ENCODE measurements at regions not wholly inside any gene's neighbourhood (a gene's known extent, or its start where the extent isn't known, plus 50 kb on each side); places are given as distances from the start of the nearest gene placed in this dataset.

DNA sequence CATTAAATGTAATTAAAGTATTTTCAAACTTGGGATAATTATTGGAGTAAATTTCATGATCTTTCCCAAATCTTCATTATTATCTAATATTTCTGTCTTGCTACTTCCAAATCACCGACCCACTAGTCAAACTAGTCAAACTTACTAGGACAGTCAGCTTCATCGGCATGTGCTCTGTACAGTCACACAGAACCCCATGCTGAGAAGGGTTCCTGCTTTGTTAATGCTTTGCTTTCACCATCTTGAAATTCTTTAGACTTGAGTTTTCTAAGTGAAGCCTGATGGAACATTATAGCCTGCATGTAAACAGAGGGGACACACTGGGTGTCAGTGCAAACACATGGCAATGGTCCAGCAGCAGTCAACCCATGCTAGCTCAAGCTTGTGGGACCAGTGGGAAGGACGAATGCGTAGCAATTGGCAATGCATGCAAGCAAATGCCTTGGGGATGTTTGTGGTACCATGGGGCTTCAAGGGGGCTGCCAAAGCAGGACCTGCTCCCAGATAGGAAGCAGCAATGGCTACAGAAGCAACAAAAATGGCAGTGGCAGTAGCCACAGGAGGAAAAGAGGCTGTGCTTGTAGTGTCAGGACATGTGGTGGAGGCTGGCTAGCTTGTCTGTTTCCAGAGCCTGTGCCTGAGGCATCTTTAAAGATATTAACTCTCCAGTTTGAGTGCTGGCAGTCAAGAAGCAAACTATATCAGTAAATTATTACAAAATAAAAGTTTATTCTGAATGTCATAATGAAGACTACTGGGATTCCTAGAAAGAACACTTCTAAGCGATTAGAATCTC, 441.1 kb upstream of the SEMA3D start:
- 0 out of 2 replicates have a peak, but pooled peaks cover 2% of the 10 kb centered on the region for H3K9me3 ChIP-seq (replicated peaks)
- no peaks in the 10 kb centered on the region for H3K36me3 ChIP-seq
- no peaks in the 10 kb centered on the region for H3K4me1 ChIP-seq
- H3K4me3 ChIP-seq, result no peak overlapping the region
- no peaks in the 10 kb centered on the region for H3K27me3 ChIP-seq
- no peak overlapping the region for H3K27ac ChIP-seq
- no peak for DNase-seq

DNA sequence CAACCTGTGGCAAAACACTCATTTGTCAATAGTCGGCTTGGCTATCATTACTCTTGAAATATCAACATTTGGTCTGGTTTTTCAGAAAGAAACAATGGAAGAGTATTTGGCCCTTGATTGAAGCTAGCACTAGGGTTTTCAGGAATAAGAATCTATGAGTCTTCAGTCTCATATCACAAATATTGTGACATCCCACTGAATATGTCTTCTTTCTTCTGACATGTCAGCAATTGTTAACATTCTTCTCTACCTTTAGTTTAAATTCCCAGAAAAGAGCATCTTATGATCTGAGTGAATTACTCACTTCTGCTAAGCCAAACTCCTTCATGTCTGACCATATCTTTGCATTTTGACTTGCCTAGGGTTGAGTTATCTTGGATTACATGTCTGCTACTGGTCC, 435.2 kb upstream of the SEMA3D start:
- H3K27ac ChIP-seq, result no peak overlapping the region
- no peaks in the 10 kb centered on the region for H3K27me3 ChIP-seq
- no peak for DNase-seq
- no peaks in the 10 kb centered on the region for H3K36me3 ChIP-seq
- H3K4me1 ChIP-seq, result no peaks in the 10 kb centered on the region
- H3K4me3 ChIP-seq, result no peak overlapping the region
- H3K9me3 ChIP-seq (replicated peaks), result 0 out of 2 replicates have a peak, but pooled peaks cover 2% of the 10 kb centered on the region

DNA sequence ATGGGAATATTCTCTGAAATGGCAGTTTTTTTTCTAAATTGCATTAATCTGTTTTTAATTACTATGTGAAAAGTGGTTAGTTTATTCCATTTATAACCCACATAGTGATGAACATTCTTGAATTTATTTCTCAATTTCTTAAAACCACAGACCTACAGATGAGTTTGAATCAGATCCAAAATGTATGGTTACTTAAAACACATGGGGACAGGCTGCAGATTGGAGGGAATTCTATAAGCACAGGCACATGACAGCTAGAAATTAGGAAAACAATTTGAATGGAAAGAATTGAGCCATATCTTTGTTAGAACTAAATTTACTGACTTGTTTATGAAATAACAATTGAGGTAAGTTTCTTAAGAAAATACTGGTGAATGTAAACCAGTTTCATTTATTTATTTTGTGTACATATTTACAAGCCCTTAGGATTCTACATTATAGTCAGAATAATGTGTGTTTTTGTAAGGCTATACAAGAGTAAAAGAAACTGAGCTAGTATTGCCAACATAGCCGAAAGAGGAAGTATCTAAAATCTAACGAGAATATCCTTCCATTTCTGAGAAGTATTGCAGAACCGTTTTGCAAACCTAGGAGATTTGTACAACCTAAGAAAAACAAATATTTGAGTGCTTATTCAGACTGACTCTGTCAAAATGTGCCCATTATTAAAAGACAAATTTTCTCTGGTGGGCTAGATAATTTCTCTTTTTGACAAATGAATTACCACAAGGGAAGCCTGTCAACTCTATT, 434.3 kb upstream of the SEMA3D start:
- Histone ChIP-seq H3K27me3 (no peaks in the 10 kb centered on the region), H3K36me3 (no peaks in the 10 kb centered on the region), H3K9me3 (replicated peaks) (0 out of 2 replicates have a peak, but pooled peaks cover 2% of the 10 kb centered on the region), H3K4me3 (no peak overlapping the region), H3K27ac (no peak overlapping the region), H3K4me1 (no peaks in the 10 kb centered on the region)
- DNase-seq, result no peak

DNA sequence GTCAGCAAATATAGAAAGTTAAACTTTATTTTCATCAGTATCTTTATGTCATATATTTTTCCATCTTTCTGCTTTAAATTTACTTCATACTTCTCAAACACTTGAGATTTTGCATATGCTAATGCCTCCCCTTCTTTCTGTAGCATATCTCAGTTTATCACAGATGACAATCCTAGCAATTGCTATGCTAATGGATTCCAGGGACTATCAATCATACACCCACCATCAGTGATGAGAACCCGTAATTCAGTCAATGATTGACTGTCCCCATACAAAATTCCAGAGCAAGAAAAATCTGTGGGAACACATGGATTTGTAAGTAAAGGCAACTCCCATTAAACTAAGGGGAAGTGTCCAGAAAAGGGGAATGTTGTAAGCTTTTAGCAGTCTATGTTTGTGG, 432.4 kb upstream of the SEMA3D start:
- H3K9me3 ChIP-seq (replicated peaks), result no peaks in the 10 kb centered on the region
- no peaks in the 10 kb centered on the region for H3K36me3 ChIP-seq
- H3K27ac ChIP-seq, result no peak overlapping the region
- no peaks in the 10 kb centered on the region for H3K27me3 ChIP-seq
- H3K4me3 ChIP-seq, result no peak overlapping the region
- no peaks in the 10 kb centered on the region for H3K4me1 ChIP-seq
- no peak for DNase-seq

DNA sequence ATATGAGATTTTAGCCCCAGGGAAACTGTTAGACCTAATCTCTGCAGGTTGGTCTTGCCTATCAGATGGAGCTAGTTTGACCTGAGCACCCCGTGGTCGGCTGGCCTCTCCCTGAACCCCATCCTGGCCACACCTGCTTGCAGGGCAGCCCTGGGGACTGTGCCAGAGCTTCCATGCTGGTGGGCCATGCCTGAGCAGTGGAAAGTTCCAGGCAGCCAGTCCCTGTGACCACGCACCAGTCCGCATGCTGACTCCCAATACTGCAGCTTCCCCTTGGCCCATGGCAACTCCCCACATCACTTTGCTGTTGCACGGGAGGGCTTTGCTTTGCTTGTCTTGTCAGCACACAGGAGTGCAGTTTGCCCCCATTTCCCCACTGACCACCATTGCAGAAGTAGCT, 427.8 kb upstream of the SEMA3D start:
- H3K27me3 ChIP-seq, result no peaks in the 10 kb centered on the region
- H3K4me3 ChIP-seq, result no peak overlapping the region
- H3K4me1 ChIP-seq, result no peaks in the 10 kb centered on the region
- no peaks in the 10 kb centered on the region for H3K36me3 ChIP-seq
- no peaks in the 10 kb centered on the region for H3K9me3 ChIP-seq (replicated peaks)
- no peak overlapping the region for H3K27ac ChIP-seq
- DNase-seq, result no peak

DNA sequence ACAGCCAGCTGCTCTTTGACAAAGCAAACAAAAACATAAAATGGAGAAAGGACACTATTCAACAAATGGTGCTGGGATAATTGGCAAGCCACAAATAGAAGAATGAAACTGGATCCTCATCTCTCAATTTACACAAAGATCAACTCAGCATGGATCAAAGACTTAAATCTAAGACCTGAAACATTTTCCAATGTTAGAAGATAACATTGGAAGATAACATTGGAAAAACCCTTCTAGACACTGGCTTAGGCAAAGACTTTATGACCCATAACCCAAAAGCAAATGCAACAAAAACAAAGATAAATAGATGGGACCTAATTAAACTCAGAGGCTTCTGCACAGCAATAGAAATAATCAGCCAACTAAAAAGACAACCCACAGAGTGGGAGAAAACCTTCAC, 425.7 kb upstream of the SEMA3D start:
- DNase-seq, result no peak
- H3K36me3 ChIP-seq, result no peaks in the 10 kb centered on the region
- H3K27ac ChIP-seq, result no peak overlapping the region
- H3K27me3 ChIP-seq, result no peaks in the 10 kb centered on the region
- H3K4me3 ChIP-seq, result no peak overlapping the region
- no peaks in the 10 kb centered on the region for H3K9me3 ChIP-seq (replicated peaks)
- no peaks in the 10 kb centered on the region for H3K4me1 ChIP-seq

DNA sequence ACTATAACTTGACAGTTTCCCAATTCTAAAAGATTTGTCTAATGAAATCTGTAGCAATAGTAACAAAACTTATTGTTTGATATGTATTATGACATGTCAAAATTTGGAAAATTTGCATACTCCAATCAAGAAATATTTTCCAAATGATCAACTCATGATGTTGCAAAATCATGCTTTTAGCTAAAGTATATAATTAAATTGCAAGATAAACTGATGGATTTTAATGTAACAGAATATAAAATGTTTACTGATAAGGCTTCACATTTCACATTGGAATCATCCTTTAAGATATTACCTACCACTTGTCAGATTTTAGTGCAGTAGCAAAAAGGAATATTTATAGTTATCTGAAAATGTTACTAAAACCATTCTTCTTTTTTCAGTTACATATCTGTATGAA, 421.9 kb upstream of the SEMA3D start:
- H3K4me1 ChIP-seq, result no peaks in the 10 kb centered on the region
- H3K9me3 ChIP-seq (replicated peaks), result no peaks in the 10 kb centered on the region
- no peak for DNase-seq
- H3K36me3 ChIP-seq, result no peaks in the 10 kb centered on the region
- no peak overlapping the region for H3K27ac ChIP-seq
- H3K27me3 ChIP-seq, result no peaks in the 10 kb centered on the region
- H3K4me3 ChIP-seq, result no peak overlapping the region

DNA sequence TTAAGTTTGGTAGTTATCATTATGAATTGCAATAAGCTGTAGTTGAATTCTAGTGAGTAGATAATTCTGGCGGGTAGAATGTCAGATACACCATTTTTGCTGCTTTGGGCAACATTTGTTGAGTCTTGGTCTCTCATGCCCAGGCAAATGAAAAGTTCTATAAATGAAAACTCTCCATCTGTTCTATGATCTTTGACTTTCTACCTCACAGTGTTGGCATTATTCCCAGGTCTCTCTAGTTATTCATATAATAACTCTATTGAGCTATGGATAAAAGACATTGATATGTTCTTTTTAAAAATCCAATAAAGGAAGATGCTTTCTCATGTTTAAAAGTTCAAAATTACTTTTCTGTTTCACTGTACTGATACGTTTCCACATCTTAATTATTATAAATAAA, 415.3 kb upstream of the SEMA3D start:
- DNase-seq, result peak in 1 of 2 experiments; percentile 65
- H3K27ac ChIP-seq, result no peak overlapping the region

DNA sequence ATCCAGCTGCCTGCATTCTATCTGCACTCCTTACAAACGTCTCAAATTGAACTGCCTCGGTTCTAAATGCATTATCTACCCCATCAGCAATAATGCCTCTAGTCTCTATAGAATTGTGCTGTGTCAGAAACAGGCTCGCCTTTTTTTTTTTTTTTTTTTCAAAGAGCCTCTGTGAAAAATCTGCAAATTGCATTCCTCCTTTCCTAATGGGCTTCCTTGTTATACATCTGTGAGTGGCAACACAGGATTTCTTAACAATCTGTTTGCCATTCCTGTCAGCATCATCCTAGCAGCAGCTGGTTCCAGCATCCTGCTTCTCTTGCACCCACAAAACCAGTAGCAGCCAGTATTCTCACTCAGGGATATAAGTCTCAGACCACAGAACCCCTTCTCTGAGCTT, 413.5 kb upstream of the SEMA3D start:
- peak; percentile 10 to 48 for DNase-seq

More for the DNA sequence above, 415.3 kb upstream of the SEMA3D start:
- no peaks in the 10 kb centered on the region for H3K36me3 ChIP-seq
- H3K27me3 ChIP-seq, result no peaks in the 10 kb centered on the region
- peaks cover 9% of the 10 kb centered on the region for H3K4me1 ChIP-seq
- no peaks in the 10 kb centered on the region for H3K9me3 ChIP-seq (replicated peaks)
- H3K4me3 ChIP-seq, result no peak overlapping the region

DNA sequence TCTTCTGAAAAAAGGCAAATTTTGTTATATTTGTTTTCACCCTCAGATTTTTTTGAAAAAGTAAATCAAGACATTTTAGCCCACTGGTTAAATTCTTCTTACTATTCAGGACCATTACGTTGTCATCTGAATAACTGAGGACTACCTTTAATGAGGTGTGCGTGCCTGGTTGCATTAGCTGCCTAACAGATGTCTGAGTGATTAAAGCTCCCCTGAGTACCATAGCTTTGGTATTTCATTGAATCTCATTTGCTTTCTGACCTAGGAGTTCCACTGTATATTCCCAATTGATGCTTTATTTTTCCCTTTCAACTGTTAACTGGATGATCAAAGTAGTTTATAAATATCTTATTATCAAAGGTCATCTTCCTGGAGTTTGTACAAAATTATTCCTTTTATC, 410.0 kb upstream of the SEMA3D start:
- Histone ChIP-seq H3K4me3 (no peak overlapping the region), H3K36me3 (no peaks in the 10 kb centered on the region), H3K27ac (no peak overlapping the region), H3K9me3 (replicated peaks) (no peaks in the 10 kb centered on the region), H3K27me3 (no peaks in the 10 kb centered on the region), H3K4me1 (peaks cover 25% of the 10 kb centered on the region)
- DNase-seq, result no peak

More for the DNA sequence above, 413.5 kb upstream of the SEMA3D start:
- Histone ChIP-seq H3K27me3 (no peaks in the 10 kb centered on the region), H3K9me3 (replicated peaks) (no peaks in the 10 kb centered on the region), H3K4me1 (peaks cover 24% of the 10 kb centered on the region), H3K4me3 (no peak overlapping the region), H3K36me3 (no peaks in the 10 kb centered on the region), H3K27ac (no peak overlapping the region; the same call in 1 of the 2 replicates)

DNA sequence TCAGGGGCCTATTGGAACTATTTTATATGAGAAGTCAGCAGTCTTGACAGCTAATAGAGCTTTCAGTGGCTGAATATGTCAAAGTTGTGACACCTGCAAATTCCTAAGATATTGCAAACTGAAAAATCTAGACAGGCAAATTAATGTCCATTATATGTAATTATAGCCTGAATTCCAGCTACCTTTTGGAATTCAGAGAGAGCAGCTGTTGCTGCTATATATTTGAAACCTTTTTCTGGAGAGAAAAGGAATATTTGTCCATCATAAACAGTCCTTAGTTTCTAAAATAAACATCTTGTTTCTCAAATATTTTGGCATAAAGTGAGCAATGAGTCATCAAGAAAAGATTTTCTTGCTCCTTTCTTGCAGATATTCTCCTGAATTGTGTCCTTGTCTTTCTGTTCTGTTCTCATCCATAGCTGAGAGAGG, 408.9 kb upstream of the SEMA3D start:
- H3K9me3 ChIP-seq (replicated peaks), result no peaks in the 10 kb centered on the region
- no peak overlapping the region for H3K4me3 ChIP-seq
- no peaks in the 10 kb centered on the region for H3K36me3 ChIP-seq
- peak in 1 of 2 experiments; percentile 28 for DNase-seq
- peaks cover 26% of the 10 kb centered on the region for H3K4me1 ChIP-seq
- no peaks in the 10 kb centered on the region for H3K27me3 ChIP-seq
- no peak overlapping the region; the same call in 1 of the 2 replicates for H3K27ac ChIP-seq

DNA sequence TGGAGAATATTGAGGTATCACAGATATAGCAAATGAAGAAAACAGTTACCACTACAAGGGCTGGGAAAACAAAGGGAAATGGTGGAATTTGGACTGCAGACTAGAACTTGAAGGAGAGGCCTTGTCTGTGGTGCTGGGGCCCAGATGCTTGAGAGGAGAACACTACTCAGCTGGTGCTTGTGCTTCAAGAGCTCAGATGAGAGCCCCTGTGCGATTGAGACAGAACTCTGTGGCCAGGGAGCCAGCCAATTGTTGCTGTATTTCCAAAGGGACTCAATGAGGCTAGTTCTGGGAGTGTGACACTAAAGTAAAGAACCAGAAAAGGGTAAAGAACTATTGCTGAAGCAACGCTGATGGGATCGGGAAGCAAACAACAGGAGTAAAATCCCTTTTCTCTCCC, 406.5 kb upstream of the SEMA3D start:
- no peaks in the 10 kb centered on the region for H3K27me3 ChIP-seq
- no peaks in the 10 kb centered on the region for H3K9me3 ChIP-seq (replicated peaks)
- H3K4me1 ChIP-seq, result peaks cover 21% of the 10 kb centered on the region
- DNase-seq, result no peak
- no peaks in the 10 kb centered on the region for H3K36me3 ChIP-seq
- no peak overlapping the region for H3K4me3 ChIP-seq
- no peak overlapping the region for H3K27ac ChIP-seq

DNA sequence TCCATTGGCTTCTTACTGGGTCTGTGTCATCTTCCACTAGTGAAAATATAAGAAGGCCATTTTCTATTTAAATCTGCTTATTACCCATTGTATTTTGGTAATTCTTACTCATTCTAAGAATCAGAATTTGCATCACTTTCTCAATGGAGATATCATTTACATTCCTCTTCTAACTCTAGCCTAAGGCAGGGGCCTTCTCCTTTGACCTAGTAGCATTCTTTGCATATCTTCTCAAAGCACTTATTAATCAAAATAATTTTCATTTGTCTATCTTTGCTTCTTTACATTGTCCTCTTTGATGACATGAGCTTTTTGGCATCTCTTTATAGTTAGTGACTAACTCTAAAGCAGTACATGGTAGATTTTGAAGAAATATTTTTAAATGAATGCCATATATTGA, 400.9 kb upstream of the SEMA3D start:
- Histone ChIP-seq H3K4me3 (no peak overlapping the region), H3K4me1 (0 out of 2 replicates have a peak, but pooled peaks cover 2% of the 10 kb centered on the region), H3K9me3 (replicated peaks) (no peaks in the 10 kb centered on the region), H3K36me3 (no peaks in the 10 kb centered on the region), H3K27ac (no peak overlapping the region), H3K27me3 (no peaks in the 10 kb centered on the region)
- no peak for DNase-seq

DNA sequence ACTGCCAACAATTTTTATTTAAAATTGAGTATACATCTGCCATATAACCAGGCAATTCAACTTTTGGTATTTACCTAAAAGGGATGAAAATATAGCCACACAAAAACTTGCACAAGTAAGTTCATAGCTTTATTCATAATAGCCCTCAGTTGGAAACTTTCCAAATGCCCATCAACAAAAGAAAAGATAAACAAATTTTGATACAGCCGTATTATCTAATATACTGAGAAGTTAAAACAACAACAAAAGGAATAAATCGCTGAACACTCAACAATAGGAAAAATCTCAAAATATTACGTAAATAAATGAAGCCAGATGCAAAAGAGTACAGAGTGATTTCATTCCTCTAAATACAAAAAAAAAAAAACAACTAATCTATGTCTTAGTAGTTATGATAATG, 399.2 kb upstream of the SEMA3D start:
- DNase-seq, result no peak
- H3K9me3 ChIP-seq (replicated peaks), result no peaks in the 10 kb centered on the region
- H3K4me3 ChIP-seq, result no peak overlapping the region
- H3K4me1 ChIP-seq, result 0 out of 2 replicates have a peak, but pooled peaks cover 2% of the 10 kb centered on the region
- H3K27ac ChIP-seq, result no peak overlapping the region
- H3K27me3 ChIP-seq, result no peaks in the 10 kb centered on the region
- no peaks in the 10 kb centered on the region for H3K36me3 ChIP-seq

DNA sequence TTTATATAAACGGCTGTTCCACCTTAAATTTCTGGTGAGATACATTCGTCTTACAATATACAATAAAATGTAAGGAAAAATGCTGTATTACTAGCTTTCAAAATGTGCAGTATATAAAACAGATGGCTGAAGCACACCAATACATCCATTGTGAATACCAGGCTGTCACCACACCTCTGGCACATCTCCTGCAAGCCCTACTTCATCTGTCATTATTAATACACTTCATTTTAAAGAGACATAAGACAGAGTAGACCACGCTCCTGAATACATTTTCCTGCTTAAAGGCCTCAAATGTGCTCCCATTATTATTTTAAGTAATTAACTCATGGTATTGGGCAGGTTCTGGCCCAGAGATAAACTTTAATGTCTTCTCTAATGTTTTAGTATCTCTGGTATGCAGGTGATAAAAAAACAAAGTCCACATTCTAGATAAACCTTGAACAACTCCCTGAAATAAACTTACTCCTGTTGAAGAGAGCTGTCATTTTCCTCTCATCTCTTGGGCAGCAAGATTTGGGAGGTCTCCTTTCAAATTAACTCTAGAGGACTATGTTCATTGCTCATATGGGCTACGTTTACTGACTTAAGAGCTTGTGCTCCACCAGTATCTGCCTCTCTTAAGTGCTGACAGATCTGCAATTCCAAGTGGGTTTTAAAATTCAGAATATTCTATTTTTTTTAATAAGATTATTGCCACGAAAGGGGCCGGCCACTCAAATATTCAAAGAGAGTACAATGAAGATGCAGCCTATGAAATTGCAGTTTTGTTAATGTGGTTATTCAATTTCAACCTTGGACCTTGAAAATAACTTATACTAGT, 396.5 kb upstream of the SEMA3D start:
- DNase-seq, result no peak

More for the DNA sequence above, 396.5 kb upstream of the SEMA3D start:
- Histone ChIP-seq H3K36me3 (no peaks in the 10 kb centered on the region), H3K9me3 (replicated peaks) (no peaks in the 10 kb centered on the region), H3K4me3 (no peak overlapping the region), H3K27me3 (no peaks in the 10 kb centered on the region), H3K27ac (no peak overlapping the region), H3K4me1 (no peaks in the 10 kb centered on the region)
